ENCODE measurements at regions not wholly inside any gene's neighbourhood (a gene's known extent, or its start where the extent isn't known, plus 50 kb on each side); places are given as distances from the start of the nearest gene placed in this dataset.

GRCh38 chr4:155541716-155542115 is 124.9 kb upstream of the GUCY1A1 start:
- TF ChIP-seq ESRRA (IDR thresholded peaks at IDR 0.05; ENCODE audit: borderline replicate concordance, low read length): no peak
- no peak for TF ChIP-seq CTCF (IDR thresholded peaks at IDR 0.05)
- no peak for TF ChIP-seq BCL3 (IDR thresholded peaks at IDR 0.05)

All from A549 (cell line).